Adrenal gland (tissue), 5 donors: ENCODE measurements at regions not wholly inside any gene's neighbourhood (a gene's known extent, or its start where the extent isn't known, plus 50 kb on each side); places are given as distances from the start of the nearest gene placed in this dataset.

Experiments
- POLR2A ChIP-seq, 2 donors: fragments of 450-650 bp; IDR thresholded peaks; one replicate each; pipeline ENCODE4 v1.6.1; 2017; ENCODE audit warnings: antibody characterized with exemption in 2 of 2, mild to moderate bottlenecking in 2 of 2, moderate library complexity in 1 of 2
- TF ChIP-seq, protein P1 (sequence below), 6 experiments: fragments of 450-650 bp in 4 of 6; fragments of 200-600 bp in 2 of 6; sonication (generic) in 1 of 6; IDR thresholded peaks; 1 replicate in 5 of 6; 2 replicates in 1 of 6; pipeline versions ENCODE4 v1.5.1 to v1.8.0; 2016 to 2021; ENCODE audit warnings: antibody characterized with exemption in 6 of 6, mild to moderate bottlenecking in 2 of 6, moderate library complexity in 1 of 6
- donor health status: DM: no; HTN: no; CAD: no.

GRCh38 chr20:29300579-29301551 lies 1956.6 kb upstream of the DEFB115 start:
- TF ChIP-seq, protein P1, sequence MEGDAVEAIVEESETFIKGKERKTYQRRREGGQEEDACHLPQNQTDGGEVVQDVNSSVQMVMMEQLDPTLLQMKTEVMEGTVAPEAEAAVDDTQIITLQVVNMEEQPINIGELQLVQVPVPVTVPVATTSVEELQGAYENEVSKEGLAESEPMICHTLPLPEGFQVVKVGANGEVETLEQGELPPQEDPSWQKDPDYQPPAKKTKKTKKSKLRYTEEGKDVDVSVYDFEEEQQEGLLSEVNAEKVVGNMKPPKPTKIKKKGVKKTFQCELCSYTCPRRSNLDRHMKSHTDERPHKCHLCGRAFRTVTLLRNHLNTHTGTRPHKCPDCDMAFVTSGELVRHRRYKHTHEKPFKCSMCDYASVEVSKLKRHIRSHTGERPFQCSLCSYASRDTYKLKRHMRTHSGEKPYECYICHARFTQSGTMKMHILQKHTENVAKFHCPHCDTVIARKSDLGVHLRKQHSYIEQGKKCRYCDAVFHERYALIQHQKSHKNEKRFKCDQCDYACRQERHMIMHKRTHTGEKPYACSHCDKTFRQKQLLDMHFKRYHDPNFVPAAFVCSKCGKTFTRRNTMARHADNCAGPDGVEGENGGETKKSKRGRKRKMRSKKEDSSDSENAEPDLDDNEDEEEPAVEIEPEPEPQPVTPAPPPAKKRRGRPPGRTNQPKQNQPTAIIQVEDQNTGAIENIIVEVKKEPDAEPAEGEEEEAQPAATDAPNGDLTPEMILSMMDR (IDR thresholded peaks at IDR 0.05) = no peak
- no peak for TF ChIP-seq POLR2A (IDR thresholded peaks at IDR 0.05)
